Hepatocyte (in vitro differentiated cells): ENCODE measurements at regions not wholly inside any gene's neighbourhood (a gene's known extent, or its start where the extent isn't known, plus 50 kb on each side); places are given as distances from the start of the nearest gene placed in this dataset.

ENCODE experiments used
- DNase-seq: peaks from one replicate; pipeline ENCODE4 v3.0.0-alpha.2; 2016; ENCODE audit warnings: low spot score
- H2AFZ ChIP-seq: fragments of 200-600 bp; sonication (generic); 2 replicates; pipeline ENCODE4 v1.6.0; 2016; ENCODE audit warnings: antibody characterized with exemption, mild to moderate bottlenecking
- H3K27ac ChIP-seq: fragments of 200-600 bp; sonication (generic); 2 replicates; pipeline ENCODE4 v1.5.1; 2016; ENCODE audit warnings: mild to moderate bottlenecking
- H3K27me3 ChIP-seq: fragments of 200-600 bp; sonication (generic); 2 replicates; pipeline ENCODE4 v1.6.1; 2016
- H3K36me3 ChIP-seq: fragments of 200-600 bp; sonication (generic); replicated peaks from 2 replicates; pipeline ENCODE4 v1.5.1; 2016; ENCODE audit warnings: low read depth; ENCODE audit not compliant: insufficient read depth
- H3K4me1 ChIP-seq: fragments of 200-600 bp; sonication (generic); 2 replicates; pipeline ENCODE4 v1.5.1; 2016; ENCODE audit warnings: mild to moderate bottlenecking, moderate library complexity; ENCODE audit not compliant: insufficient read depth
- H3K4me2 ChIP-seq: fragments of 200-600 bp; sonication (generic); 2 replicates; pipeline ENCODE4 v1.6.0; 2016
- H3K4me3 ChIP-seq: fragments of 200-600 bp; sonication (generic); 2 replicates; pipeline ENCODE4 v1.5.1; 2016; ENCODE audit warnings: mild to moderate bottlenecking
- H3K79me2 ChIP-seq: fragments of 200-600 bp; sonication (generic); 2 replicates; pipeline ENCODE4 v1.6.0; 2017; ENCODE audit warnings: mild to moderate bottlenecking
- H3K9me2 ChIP-seq: fragments of 200-600 bp; sonication (generic); replicated peaks from 2 replicates; pipeline ENCODE4 v1.6.0; 2017; ENCODE audit warnings: mild to moderate bottlenecking; ENCODE audit not compliant: insufficient read depth
- H3K9me3 ChIP-seq: fragments of 200-600 bp; sonication (generic); 2 replicates; pipeline ENCODE4 v1.5.1; 2016; ENCODE audit warnings: low read depth, mild to moderate bottlenecking
- H4K20me1 ChIP-seq: fragments of 200-600 bp; sonication (generic); 2 replicates; pipeline ENCODE4 v1.6.0; 2016; ENCODE audit warnings: mild to moderate bottlenecking; ENCODE audit not compliant: insufficient read depth, poor library complexity, severe bottlenecking
- EZH2 ChIP-seq: fragments of 200-600 bp; sonication (generic); IDR thresholded peaks from 2 replicates; pipeline ENCODE4 v1.6.1; 2016; ENCODE audit warnings: antibody characterized with exemption, mild to moderate bottlenecking, borderline replicate concordance
- EZH2phosphoT487 ChIP-seq: fragments of 200-600 bp; sonication (generic); IDR thresholded peaks from one replicate; pipeline ENCODE4 v1.6.1; 2018; ENCODE audit warnings: antibody characterized with exemption, mild to moderate bottlenecking, low read depth, moderate library complexity; ENCODE audit not compliant: unreplicated experiment, severe bottlenecking
- WGBS: methylation state at CpG from one replicate; pipeline ENCODE4 v1.1.6; 2016; ENCODE audit warnings: low lambda C conversion rate; ENCODE audit errors: missing lambda C conversion rate; 5-methylcytosine and 5-hydroxymethylcytosine counted together
- TF ChIP-seq, protein P1 (sequence below): fragments of 200-600 bp; sonication (generic); IDR thresholded peaks from 2 replicates; pipeline ENCODE4 v1.5.1; 2016; ENCODE audit warnings: antibody characterized with exemption, mild to moderate bottlenecking; ENCODE audit not compliant: poor library complexity

DNA sequence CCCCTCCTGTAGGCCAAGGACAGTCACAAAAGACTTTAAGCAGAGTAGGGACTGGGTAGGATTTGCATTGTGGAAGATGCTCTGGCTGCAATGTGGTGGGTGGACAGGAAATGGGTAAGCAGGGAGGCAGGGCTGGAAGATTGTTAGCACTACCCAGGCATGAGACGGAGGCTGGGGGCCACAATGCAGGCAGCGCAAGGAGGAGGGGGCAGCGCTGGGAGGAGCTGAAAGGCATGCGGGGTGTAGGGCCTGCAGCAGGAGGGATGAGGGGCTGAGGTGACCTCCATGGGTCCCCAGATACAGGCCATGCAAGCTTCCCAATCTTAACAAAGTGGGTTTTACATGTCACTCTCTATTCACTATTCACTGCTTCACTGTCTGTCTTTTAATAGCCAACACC lies 213.1 kb downstream of the CXCL12 start:
- TF ChIP-seq EZH2phosphoT487 (no peak), EZH2 (no peak)
- TF ChIP-seq, protein P1, sequence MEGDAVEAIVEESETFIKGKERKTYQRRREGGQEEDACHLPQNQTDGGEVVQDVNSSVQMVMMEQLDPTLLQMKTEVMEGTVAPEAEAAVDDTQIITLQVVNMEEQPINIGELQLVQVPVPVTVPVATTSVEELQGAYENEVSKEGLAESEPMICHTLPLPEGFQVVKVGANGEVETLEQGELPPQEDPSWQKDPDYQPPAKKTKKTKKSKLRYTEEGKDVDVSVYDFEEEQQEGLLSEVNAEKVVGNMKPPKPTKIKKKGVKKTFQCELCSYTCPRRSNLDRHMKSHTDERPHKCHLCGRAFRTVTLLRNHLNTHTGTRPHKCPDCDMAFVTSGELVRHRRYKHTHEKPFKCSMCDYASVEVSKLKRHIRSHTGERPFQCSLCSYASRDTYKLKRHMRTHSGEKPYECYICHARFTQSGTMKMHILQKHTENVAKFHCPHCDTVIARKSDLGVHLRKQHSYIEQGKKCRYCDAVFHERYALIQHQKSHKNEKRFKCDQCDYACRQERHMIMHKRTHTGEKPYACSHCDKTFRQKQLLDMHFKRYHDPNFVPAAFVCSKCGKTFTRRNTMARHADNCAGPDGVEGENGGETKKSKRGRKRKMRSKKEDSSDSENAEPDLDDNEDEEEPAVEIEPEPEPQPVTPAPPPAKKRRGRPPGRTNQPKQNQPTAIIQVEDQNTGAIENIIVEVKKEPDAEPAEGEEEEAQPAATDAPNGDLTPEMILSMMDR, result no peak
- no peaks in the 10 kb centered on the region for H4K20me1 ChIP-seq
- H2AFZ ChIP-seq, result no peak overlapping the region
- H3K9me3 ChIP-seq, result no peaks in the 10 kb centered on the region
- H3K27me3 ChIP-seq, result no peaks in the 10 kb centered on the region
- no peaks in the 10 kb centered on the region for H3K36me3 ChIP-seq
- no peak overlapping the region for H3K4me2 ChIP-seq
- no peak overlapping the region for H3K4me3 ChIP-seq
- no peak overlapping the region for H3K27ac ChIP-seq
- no peak for DNase-seq
- peaks cover 21% of the 10 kb centered on the region for H3K4me1 ChIP-seq
- whole genome bisulfite sequencing, result 86% methylated on average over 3 of the region's 4 CpGs
- H3K9me2 ChIP-seq, result no peaks in the 10 kb centered on the region
- H3K79me2 ChIP-seq, result no peaks in the 10 kb centered on the region

DNA sequence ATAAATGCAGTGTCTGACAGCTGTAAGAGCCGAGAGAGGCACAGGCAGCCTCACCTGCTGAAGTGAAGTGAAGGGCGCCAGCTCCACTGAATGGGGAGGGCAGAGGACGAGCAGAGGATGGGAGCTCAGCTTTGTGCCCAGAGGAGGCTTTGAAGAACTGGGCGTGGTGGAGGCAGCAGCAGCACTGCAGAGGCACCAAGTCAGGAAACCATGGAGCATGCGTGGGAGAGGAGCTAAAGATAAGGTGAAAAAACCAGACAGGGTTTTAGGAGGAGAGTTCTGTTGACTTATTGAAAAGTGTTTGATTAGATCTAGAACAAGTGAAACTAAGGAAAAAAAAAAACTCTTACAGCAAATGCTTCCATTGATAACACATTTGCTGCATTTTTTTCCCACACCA lies 216.4 kb downstream of the CXCL12 start:
- DNase-seq, result no peak
- H3K4me2 ChIP-seq, result no peak overlapping the region
- no peaks in the 10 kb centered on the region for H3K9me3 ChIP-seq
- peaks cover 13% of the 10 kb centered on the region for H3K4me1 ChIP-seq
- TF ChIP-seq EZH2phosphoT487, result no peak
- no peaks in the 10 kb centered on the region for H4K20me1 ChIP-seq
- no peak overlapping the region for H3K27ac ChIP-seq
- H3K4me3 ChIP-seq, result no peak overlapping the region
- no peaks in the 10 kb centered on the region for H3K27me3 ChIP-seq
- 61% methylated on average over 5 of the region's 5 CpGs for WGBS
- no peaks in the 10 kb centered on the region for H3K36me3 ChIP-seq
- no peaks in the 10 kb centered on the region for H3K79me2 ChIP-seq
- H2AFZ ChIP-seq, result no peak overlapping the region
- H3K9me2 ChIP-seq, result no peaks in the 10 kb centered on the region

DNA sequence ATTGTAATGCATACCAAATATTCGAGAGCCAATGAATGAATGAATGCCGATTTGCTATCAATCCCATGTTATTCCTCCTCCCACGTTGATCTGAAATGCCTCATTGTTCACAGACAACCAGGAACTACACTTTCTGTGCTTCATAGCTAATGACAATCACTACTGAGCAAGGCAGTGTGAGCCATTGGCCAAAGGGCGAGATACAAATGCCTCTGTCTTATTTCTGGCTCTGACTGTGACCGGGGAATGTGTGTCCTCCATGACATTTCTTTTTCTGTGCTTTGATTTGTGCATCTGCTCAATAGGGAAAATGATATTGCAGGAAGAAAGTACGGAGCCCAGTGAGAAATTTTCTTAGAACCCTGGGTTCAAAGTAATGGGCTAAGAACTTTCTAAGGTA lies 217.1 kb downstream of the CXCL12 start:
- WGBS, result 89% methylated on average over 6 of the region's 6 CpGs
- Histone ChIP-seq H4K20me1 (no peaks in the 10 kb centered on the region), H3K27ac (no peak overlapping the region), H3K27me3 (no peaks in the 10 kb centered on the region), H3K4me2 (no peak overlapping the region), H3K36me3 (no peaks in the 10 kb centered on the region), H3K4me1 (peaks cover 6% of the 10 kb centered on the region), H3K9me2 (no peaks in the 10 kb centered on the region), H3K4me3 (no peak overlapping the region), H2AFZ (no peak overlapping the region), H3K9me3 (no peaks in the 10 kb centered on the region), H3K79me2 (no peaks in the 10 kb centered on the region)
- TF ChIP-seq EZH2 (no peak), EZH2phosphoT487 (no peak)
- TF ChIP-seq, protein P1, result no peak
- DNase-seq, result no peak

DNA sequence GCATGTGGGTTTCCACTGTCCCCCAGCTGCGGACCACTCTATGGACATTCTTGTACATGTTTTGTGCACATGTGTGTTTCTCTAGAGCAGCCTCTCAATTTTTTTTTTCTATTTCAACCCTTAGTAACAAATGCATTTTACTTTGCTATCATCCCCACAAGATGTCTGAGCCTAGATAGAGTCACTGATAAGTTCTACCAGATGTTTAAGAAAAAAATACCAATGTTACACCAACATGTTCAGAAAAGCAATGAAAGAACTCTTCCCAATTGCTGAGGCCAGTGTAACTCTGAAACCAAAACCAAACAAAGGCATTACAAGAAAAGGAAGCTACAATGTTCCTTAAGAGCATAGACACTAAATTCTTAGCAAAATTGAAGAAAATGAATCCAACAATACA lies 218.5 kb downstream of the CXCL12 start:
- Histone ChIP-seq H3K9me3 (no peaks in the 10 kb centered on the region), H3K36me3 (no peaks in the 10 kb centered on the region), H3K4me2 (no peak overlapping the region), H3K79me2 (no peaks in the 10 kb centered on the region), H3K27ac (no peak overlapping the region), H3K4me3 (no peak overlapping the region), H3K27me3 (no peaks in the 10 kb centered on the region), H3K4me1 (no peaks in the 10 kb centered on the region), H3K9me2 (no peaks in the 10 kb centered on the region), H4K20me1 (no peaks in the 10 kb centered on the region), H2AFZ (no peak overlapping the region)
- DNase-seq, result no peak
- TF ChIP-seq, protein P1, result no peak
- no peak for TF ChIP-seq EZH2phosphoT487
- TF ChIP-seq EZH2, result no peak
- WGBS, result 92% methylated on average over 1 of the region's 1 CpG
